ENCODE measurements at regions not wholly inside any gene's neighbourhood (a gene's known extent, or its start where the extent isn't known, plus 50 kb on each side); places are given as distances from the start of the nearest gene placed in this dataset.
A peak's percentile ranks its signal among the peaks of the same experiment; 100 is the strongest.
"Not testable (repeated sequence)": the region's sequence is repeated elsewhere in the genome, so short reads cannot be mapped to it uniquely, and the experiment has no call there.

DNA sequence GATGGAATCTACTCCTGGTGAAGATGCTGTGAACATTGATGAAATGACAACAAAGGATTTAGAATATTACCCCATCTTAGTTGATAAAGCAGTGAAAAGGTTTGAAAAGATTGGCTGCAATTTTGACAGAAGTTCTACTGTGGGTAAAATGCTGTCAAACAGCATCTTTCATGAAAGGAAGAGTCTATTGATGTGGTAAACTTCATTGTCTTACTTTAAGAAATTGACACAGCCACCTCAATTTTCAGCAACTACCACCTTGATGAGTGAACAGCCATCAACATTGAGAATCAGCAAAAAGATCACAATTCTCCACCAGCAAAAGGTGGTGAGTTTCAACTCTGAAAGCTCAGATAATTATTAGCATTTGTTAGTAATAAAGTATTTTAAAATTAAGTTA, 310.3 kb upstream of the RBMS1 start:
- DNase-seq (ENCODE audit: low read depth): no peak

DNA sequence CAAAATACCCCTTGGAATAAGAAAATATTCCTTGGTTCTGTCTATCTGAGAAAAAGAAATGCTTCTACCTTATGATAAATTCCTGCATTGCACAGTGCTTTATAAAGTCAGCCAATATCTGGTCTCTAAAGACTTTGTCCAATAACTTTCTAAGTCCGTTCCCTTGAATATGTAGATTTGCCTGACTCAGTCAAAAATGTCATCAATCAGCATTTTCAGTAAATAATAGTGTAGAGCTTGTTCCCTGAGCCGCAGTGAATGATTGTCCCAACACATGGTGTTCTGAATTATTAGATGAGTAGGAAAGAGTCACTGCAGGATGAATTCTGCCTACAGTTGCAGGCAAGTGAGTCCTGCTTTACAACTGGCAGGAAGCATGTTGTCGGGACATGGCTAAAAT, 316.8 kb upstream of the RBMS1 start:
- DNase-seq (ENCODE audit: low read depth): no peak

DNA sequence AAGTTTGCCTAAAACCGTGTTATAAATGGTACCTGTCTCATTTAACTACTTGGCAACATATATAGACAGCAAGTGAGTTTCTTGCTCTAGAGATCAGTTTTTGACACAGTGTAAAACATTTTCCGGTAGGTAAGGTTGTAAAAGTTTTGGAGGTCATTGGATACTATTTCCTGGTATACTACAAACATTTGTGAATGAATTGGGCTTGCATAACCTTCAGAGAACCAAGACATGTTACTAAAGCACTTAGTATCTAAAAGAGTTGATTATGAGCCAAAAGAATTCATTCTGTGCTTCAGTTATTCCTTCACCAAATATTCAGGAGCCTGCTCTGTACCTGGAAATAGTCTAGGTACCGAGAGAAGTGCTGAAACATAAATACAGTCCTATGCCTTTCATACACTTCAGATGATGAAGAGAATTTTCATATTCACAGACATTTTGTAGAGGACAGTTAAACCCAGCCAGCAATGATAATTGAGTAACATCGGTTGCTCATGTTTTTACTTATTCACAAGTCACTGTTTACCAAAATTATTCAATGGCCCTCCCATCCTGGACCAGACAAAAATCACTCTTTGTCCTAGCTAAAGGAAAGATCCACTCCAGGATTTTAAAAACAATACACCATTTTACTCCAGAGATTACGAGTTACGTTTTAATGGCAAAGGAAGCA, 319.4 kb upstream of the RBMS1 start:
- DNase-seq (ENCODE audit: low read depth): no peak

DNA sequence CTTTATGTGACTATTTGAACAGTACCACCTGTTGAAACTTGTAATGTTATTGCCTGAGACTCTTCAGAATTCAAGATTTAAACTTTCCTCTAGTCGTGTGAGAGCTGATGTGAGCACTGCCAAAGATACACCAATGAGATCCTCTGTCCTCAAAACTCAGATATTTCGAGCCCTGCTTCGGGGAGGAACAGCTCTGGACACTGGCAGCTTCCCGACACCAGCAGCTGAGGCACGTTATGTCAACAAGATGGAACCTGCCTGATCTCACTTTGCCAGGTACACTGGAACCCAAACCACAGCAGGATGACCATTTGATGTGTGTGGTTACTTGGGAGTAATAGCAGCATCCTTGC, 319.9 kb upstream of the RBMS1 start:
- DNase-seq (ENCODE audit: low read depth): no peak

DNA sequence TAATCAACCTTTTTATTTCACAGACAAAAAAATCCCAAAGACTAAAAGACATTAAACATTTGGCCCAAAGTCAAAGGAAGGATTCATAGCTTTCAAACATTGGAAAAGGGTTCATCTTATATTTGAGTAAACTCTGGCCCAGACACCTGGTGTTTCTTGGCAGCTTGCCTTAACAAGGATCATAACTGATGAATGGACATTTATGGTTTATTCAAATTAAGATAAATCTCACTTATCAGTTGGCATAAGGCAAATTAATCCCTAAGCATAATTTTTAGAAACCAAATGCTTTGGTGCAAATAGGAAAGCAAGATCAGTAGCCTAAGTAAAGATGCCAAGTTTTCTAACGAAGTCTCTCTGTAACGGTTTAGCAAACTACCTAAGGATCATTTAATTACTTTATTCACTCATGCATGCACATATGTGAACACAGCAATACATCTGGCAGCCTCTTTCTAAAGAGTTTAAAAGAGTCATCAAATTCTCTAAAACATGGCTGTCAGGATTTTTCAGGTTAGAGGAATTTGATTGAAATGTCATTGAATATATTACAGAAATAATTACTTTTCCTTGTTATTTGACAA, 323.4 kb upstream of the RBMS1 start:
- no peak for DNase-seq (ENCODE audit: low read depth)

DNA sequence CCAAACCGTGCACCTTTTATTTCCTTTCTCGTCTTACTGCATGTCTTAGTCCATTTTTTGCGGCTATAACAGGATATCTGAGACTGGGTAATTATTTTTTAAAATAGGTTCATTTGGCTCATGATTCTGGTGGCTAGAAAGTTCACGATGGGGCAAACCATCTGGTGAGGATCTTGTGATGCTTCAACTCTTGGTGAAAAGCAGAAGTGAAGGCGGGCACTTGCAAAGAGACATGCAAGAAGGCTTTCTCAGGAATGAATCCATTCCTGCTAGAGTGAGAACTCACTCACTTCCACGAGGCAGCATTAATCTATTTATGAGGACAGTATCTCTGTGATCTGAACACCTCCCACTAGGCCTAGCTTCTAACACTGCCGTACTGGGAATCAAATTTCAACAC, 327.1 kb upstream of the RBMS1 start:
- DNase-seq (ENCODE audit: low read depth): no peak

DNA sequence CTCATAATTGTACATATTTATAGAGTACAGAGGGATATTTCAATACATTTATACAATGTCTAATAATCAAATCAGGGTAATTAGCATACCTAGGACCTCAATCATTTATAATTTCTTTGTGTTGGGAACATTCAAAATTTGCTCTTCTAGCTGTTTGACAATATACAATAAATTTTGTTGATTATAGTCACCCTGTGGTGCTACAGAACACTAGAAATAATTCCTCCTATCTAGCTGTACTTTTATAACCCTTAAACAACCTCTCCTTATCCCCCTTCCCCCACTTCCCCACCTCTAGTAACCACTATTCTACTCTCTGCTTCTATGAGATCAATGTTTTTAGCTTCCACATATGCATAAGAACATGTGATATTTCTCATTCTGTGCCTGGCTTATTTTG, 328.4 kb upstream of the RBMS1 start:
- DNase-seq (ENCODE audit: low read depth): no peak

DNA sequence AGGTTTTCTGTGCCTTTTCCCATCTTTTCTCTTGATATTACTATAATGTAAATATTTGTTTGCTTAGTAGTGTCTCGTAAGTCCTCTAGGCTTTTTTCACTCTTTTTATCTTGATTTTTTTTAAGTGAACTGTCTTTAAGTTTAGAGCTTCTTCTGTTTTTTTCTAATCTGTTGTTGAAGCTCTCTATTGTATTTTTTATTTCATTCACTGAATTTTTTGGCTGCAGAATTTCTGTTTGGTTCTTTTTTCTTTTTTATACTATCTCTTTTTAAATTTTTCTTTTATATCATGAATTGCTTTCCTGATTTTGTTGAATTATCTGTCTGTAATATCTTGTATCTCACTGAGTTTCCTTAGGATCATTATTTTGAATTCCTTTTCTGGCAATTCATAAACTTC, 331.8 kb upstream of the RBMS1 start:
- DNase-seq (ENCODE audit: low read depth): no peak

DNA sequence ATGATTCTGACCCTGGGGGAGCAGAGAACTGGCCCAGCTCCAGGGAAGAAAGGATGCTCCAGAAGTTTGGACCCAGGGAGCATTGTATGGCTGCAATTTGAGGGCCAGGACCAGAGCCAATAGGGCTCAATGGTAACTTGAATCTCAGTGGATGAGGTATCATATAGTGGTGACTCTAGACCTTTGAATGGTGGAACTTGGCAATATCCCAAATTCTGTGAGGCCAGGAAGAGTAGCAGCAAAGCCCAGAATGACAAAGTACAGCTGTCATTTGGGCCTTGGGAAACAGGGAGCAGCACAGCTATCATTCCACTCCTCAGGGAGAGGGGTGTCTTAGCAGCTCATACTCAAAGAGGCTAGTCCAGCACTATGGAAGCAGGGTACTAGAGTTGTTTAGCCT, 332.9 kb upstream of the RBMS1 start:
- no peak for DNase-seq (ENCODE audit: low read depth)

DNA sequence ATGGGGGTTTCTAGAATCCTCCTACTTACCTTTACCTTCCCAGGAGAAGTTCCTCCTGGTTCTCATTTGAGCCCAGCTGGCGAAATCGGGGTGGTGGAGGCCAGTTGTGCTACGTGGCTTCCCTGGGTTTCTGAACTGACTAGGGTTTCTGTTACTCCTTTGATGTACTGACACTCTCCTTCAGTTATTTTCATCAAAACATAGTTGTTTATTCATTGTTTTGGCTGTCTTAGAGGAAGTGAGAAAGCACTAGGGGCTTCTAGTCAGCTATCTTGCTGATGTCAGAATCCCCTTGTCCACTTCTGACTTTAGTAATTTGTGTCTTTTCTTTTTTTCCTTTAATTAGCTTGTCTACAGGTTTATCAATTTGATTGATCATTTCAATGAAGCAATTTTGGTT, 332.2 kb upstream of the TANK start:
- DNase-seq (ENCODE audit: low read depth): no peak

DNA sequence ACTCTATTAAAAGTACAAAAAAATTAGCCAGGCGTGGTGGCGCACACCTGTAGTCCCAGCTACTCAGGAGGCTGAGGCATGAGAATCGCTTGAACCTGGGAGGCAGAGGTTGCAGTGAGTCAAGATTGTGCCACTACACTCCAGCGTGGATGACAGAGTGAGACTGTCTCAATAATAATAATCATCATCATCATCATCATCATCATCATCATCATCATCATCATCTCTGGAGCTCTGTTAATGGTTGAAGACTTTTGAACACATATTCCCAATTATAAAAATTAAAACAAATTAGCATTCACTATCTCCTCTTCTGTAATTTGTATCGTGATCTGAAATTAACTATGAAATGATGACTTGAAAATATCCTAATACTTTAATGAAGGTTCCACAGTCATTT, 327.8 kb upstream of the TANK start:
- not testable (repeated sequence) for DNase-seq (ENCODE audit: low read depth)

DNA sequence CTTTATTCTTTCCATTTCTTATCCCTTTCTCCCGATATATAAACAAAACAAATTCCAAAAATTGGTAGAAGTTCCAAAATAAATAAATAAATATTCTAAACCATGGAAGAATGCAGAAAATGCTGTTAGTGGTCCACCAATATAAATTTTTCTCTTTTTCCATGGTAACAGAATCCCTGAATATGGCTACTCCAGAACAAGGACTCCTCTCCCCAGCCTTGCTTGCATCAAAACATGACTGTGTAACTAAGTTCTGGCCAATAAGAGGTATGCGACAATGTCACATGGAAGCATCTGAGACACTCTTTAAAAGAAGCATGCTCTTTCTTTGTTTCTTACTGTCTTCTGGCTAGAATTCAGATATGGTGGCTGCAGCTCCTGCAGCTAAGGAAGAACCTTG, 325.1 kb upstream of the TANK start:
- DNase-seq (ENCODE audit: low read depth): no peak

DNA sequence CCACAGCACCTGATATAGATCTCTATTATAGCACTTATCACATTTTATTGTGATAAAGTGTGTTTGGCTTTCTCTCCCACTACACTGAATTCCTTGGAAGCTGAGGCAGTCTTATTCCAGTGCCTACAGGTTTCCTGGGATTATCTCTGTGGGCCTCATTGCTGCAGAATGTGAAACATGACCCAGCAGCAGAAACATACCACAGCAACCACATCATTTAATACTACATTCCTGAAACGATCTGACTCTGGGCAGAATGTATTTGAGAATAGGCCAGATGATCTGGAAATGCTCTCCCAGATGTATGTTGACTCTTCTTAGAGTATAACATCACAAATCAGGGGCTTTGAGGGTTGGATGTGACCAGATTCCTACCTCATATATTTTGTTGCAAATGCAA, 323.5 kb upstream of the TANK start:
- peak; percentile 90 for DNase-seq (ENCODE audit: low read depth)

DNA sequence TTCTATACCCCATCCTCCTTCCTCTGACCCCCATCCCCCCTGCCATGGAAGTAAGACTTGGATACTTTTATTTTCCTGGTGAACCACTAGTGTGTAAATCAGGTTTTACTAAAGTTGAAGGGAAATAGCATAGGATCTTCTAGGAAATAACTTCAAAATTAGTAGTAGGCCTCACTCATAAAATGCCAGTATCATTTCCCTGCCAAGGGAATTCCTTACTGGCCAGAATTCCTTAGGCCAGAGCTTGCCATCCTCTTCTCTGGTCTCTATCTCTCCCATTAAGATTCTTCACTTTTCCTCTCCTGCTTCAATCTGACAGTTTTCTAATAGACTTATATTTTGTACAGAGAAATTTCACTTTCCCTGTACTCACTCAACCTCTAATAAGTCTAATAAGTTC, 322.8 kb upstream of the TANK start:
- DNase-seq (ENCODE audit: low read depth): no peak

DNA sequence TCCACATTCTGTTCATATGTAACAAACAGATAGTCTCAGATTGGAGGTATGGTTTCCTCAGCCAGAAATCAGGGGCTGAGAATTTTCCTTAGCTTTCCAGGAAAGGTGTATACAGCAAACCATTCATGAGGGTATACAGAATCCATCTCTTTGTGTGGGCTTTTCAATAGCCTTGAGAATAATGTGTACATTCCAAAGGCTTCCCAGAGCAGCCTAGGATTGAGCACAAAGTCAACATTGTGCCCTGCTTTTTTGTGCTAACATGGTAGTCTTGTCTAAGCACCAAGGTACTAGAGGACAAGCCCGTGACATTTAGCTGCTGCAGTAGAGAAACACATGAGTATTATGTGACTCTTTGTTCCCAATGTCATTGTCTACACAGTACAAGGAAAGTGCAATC, 322.1 kb upstream of the TANK start:
- DNase-seq (ENCODE audit: low read depth): no peak

DNA sequence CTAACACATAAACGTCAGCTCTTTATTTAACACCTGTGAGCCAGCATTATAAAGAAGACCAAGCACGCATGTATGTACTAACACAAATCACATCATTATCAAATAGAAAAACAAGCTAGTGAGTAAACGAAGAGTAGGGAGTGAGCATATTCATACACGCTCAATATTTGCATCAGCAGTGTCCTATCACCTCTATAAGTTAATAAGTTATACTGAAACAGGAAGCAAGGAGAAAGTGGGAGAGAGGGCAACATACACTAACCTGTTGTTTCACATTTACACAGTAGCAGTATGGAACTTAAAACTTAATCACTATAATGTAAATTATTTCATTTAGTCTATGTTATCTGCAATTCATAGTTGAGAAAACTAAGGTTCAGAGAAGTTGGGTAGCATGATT, 321.5 kb upstream of the TANK start:
- no peak for DNase-seq (ENCODE audit: low read depth)

DNA sequence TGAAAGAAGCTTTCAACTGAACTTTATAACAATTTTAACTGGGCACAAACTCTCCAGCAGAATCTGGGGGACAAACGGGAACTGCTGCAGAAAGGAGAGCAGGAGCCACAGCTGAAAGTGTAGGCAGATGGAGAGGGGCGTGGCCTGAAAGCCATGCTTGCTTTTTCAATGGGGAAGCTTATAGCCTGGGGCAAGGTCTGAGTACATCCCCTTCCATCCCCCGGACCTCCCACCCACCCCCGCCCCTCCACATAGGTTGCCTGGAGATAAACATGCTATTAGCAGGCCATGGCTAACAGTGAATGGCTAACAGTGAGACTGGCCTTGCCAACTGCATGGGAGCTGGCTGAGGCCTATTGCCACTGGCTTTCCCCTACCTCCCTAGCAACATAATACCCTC, 317.9 kb upstream of the TANK start:
- DNase-seq (ENCODE audit: low read depth): no peak

DNA sequence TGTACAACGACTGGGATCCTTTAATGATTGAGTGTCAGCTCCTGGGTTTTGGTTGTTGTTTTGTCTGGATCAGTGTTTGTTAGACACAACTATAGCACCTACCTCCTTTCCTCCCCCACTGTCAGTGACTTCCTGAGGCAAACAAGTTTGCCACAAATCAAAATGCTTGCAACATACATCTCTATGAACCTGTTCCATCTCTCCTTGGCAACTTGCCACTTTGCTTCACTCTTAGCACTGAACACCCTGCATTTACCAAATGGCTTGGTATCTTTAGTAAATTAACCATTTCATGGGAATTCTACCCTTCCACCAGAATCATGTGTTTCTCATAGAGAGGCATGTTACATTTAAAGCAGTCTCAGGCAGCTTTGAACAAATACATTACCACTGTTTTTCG, 301.1 kb upstream of the TANK start:
- DNase-seq (ENCODE audit: low read depth): no peak

DNA sequence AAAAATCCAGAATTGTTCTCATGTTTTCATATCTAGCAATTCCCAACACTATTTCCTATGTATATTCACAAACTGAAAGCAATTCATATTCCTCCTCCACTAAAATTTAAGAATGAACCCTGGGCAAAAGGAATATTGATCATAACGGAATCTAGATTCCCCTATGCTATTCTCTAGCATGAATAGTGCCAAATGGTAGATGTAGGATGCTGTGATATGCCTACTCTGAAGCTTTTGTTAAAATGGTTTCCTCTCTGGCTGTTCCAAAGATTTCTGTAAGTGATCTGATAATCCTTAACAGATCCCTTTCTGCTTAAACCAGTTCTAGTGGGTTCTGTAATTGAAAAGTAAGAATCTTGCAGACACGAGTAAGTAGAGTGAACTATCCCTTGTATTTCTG, 298.0 kb upstream of the TANK start:
- DNase-seq (ENCODE audit: low read depth): no peak

DNA sequence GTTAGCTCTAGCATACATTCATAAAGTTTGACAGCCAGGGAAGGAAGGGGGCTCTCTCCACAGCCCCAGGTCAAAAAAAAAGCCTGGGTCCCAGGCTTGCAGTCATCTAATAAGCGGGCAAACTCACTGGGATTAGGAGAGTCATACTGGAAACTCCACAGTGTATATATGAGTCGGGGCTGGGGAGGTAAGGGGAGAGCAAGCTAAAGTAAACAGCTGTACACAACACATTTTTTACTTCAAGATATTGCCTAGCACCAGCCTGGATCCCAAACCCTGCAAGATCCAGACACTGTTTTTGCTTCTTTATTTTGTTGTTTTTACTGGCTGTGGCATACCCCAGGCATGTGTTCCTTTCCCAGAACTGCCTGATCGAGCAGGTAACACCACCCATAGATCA, 291.3 kb upstream of the TANK start:
- no peak for DNase-seq (ENCODE audit: low read depth)

DNA sequence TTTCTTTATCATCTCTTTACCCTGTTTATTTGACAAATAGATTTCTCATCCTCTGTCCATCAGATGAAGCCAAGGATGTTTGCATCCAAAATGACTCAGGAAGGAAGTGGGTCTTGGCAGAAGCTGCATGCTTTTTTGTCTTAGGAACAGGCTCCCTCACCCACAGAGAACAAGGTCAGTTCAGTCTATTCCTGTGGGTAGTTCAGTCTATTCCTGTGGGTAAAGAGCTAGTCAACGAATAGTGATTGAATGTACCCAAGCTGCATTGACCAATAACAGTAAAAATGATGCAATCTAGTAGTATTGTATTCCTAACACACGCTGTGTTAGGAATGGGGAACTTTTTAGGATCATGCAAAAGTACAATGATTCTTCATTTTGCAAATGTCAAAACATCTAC, 290.8 kb upstream of the TANK start:
- peak; percentile 68 for DNase-seq (ENCODE audit: low read depth)

DNA sequence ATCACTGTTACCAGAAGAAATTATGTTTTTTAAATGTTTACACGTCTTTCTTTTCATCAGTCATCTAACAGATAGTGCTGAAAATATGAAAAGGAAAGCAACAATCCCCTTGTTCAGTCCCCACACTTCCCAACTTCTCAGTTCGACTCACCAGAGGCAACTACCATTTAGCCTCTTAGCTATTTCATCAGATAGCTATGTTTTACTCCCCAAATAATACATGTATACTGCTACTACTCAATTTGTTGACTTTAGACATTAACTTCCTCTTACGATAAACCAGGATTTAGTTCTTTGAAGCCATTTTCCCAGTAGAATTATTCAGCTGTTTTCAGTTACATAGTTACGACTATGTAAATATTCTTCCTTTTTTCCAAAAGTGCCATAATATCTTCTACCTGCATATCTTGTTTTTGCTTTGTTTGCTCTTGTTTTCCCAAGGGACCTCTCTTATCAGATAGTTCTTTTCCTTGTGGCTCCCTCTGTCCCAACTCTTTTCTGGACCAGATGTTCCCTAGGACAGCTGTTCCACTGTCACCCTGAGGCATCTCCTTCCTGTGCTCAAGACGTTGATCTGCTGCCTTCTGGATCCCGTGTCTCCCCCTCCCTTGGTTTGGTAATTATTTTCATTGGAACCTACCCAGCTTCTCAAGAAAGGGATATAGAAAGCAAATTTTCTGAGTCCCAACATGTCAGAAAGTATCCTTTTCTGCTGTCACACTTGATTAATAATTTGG, 289.3 kb upstream of the TANK start:
- no peak for DNase-seq (ENCODE audit: low read depth)

DNA sequence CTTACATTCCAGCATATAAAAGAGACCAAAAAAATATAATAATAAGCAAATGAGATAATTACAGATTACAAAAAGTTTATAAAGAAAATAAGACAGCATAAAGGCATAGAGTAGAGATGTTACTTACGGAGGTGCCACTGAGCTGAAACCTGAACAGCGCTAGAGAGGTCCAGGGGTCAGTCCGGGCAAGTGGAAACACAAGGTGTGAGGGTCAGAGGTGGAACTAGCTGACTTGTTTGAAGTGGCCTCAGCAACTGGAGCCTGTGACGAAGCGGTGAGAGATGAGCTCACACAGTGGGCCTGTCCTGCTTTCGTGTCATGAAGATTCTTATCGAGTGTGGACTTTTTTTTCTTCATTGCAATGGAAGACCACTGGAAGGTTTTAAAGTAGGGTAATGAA, 288.3 kb upstream of the TANK start:
- no peak for DNase-seq (ENCODE audit: low read depth)

DNA sequence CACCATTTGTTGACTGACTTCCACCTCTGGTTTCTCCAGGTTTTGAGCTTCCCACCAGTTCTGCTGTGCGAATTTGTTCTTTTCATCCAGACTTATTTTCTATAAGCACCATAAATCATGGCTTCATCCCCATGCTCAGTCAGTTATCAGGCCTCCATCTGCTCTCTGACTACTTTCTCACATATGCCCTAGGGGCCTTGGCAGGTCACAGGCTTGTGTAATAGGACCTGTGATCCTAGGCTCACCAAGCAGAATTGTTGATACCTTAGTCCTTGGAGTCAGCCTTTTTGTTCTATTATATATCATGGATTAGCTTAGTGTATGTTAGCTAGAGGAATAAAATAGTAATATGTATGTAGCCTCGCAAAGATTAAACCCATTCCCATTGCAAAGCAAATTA, 284.2 kb upstream of the TANK start:
- DNase-seq (ENCODE audit: low read depth): no peak

Data from non-pigmented ciliary epithelial cell (primary cell).